NCI-H524 treated with DMSO at 0.1 percent for 48 hours (cell line): ENCODE measurements at regions not wholly inside any gene's neighbourhood (a gene's known extent, or its start where the extent isn't known, plus 50 kb on each side); places are given as distances from the start of the nearest gene placed in this dataset.
"Not testable (repeated sequence)": the region's sequence is repeated elsewhere in the genome, so short reads cannot be mapped to it uniquely, and the experiment has no call there.

Experiments
- DNase-seq: peaks from one replicate; lab custom pipeline; 2025; lab: John Stamatoyannopoulos, UW

DNA sequence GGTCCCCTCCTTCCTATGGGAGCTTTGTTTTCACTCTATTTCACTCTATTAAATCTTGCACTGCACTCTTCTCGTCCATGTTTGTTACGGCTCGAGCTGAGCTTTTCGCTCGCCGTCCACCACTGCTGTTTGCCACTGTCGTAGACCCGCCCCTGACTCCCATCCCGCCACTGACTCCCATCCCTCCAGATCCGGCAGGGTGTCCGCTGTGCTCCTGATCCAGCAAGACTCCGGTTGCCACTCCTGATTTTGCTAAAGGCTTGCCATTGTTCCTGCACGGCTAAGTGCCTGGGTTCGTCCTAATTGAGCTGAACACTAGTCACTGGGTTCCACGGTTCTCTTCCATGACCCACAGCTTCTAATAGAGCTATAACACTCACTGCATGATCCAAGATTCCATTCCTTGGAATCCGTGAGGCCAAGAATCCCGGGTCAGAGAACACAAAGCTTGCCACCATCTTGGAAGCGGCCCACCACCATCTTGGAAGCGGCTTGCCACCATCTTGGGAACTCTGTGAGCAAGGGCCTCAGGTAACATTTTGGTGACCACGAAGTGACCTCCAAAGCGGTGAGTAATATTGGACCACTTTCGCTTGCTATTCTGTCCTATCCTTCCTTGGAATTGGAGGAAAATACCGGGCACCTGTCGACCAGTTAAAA, 2025.4 kb downstream of the OLFM4 start:
- not testable (repeated sequence) for DNase-seq

DNA sequence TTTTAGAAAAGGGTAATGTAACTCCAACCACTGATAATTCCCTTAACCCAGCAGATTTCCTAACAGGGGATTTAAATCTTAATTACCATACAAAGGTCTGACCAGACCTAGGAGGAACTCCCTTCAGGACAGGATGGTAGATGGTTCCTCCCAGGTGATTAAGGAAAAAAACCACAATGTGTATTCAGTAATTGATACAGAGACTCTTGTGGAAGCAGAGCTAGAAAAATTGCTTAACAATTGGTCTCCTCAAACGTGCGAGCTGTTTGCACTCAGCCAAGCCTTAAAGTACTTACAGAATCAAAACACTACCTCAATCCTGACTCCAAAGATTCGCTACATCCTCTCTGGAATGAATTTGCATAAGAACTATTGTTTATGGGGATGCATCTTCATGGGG, 2027.1 kb downstream of the OLFM4 start:
- not testable (repeated sequence) for DNase-seq

DNA sequence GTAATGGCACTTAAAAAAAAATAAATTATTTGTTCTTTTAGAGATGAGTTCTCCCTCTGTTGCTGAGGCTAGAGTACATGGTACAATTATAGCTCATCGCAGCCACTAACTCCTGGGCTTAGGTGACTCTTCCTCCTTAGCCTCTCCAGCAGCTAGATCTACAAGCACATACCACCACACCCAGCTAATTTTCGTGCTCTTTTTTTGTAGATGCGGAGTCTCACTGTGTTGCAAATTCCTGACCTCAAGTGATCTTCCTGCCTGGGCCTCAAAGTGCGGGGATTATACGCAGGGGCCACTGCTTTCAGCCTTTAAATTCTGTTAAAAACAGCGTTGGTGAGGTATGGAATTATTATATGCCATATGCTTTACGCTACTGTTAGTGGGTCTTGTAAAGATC, 2034.0 kb downstream of the OLFM4 start:
- DNase-seq: no peak

DNA sequence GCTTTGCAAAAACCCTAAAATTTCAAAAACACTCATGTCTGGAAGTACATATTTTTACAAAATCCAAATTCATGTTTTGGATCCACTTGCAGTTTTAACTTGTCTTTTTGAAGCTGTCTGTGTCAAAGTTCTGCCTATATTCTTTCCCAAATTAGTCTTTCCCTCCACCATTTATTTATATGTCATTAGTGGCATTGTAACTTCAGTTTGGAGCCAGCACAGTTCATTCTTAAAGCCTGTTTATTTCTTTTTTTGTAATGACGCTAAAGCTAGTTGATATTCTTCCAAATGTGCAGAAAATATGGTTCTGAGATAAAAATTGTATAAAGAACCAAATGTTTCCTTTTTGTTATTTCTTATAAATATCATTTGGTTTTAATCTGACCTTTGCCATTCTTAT, 2039.3 kb downstream of the OLFM4 start:
- no peak for DNase-seq

DNA sequence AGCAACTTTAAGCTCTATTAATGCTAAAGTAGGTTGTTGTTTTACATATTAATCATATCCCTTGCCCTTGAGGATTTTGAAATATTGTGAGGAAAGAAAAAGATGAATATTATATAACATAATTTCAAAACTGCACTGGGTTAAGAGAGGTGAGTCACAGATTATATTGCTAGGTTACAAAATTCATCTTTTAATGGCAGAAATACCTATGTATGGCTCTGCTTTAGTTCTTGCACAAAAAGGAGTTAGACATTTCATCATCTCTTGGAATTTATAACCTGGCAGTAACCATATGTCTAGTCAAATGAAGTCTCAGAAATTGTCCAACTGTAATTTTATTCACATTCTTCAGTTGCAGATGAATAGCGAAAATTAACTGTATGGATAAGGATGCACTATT, 2041.1 kb downstream of the OLFM4 start:
- no peak for DNase-seq

DNA sequence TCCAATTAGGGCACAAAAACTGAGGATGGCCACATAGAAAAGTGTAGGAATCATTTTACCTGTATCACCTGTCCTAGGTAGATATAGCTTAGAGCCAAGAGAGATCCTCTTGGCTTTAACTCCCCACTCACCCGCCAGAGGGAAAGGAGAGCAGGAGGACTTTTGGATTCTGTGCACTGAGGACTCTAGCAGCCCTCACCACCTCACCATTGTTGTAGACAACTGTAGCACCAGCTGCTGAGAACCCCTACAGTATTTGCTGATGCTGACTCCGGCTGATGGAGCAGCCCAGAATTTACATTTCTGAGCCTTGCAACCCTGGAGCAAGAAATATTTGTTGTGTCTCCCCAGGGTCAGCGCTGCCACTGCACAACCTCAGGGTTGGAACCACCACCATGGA, 2044.4 kb downstream of the OLFM4 start:
- DNase-seq: no peak

DNA sequence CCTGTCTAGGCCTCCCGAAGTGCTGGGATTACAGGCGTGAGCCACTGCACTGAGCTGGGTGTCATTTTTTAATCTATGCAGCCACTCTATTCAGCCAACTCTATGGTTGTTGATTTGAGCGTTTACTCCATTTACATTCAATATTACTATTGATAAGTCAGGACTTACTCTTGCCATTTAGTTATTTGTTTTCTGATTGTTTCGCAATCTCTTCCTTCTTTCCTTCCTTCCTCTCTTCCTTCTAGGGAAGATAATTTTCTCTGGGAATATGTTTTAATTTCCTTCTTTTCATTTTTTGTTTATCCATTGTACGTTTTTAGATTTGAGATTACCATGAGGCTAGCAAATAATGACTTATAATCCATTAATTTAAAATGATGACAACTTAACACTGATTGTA, 2056.0 kb downstream of the OLFM4 start:
- DNase-seq: no peak

DNA sequence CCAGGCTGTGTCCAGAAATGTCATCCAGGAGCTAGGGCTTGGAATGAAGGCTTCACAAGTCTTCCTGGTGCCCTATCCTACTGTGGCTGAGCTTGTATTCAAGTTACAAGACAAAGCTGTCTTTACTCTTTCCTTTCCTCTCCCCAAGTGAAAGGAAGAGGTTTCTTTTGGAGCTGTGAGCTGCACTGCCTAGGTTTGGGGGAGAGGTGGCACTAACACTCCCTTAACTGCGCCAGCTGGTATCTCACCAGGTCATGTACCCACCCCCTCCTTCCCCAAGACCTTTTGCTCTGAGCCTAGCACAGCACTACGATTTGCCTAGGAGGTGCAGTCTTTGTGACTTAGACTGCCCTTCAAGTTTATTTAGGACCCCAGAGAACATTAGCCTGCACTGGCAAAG, 2053.6 kb upstream of the PRR20A start:
- no peak for DNase-seq

DNA sequence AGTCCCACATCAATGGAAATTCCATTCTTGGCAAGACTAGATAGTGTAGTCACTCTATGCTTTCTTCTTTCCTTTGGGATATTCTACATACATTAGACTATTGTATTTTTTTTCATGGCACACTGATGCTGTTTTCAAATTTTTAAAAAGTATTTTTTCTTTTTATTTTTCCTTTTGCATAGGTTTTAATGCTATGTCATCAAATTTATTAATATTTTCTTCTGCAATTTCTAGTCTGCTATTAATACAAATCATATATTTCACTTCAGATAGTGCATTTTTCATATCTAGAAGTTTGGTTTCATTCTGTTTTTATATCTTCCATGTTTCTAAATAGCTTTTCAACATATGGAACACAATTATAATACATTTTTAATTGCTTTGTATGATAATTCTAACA, 2050.1 kb upstream of the PRR20A start:
- DNase-seq: no peak

DNA sequence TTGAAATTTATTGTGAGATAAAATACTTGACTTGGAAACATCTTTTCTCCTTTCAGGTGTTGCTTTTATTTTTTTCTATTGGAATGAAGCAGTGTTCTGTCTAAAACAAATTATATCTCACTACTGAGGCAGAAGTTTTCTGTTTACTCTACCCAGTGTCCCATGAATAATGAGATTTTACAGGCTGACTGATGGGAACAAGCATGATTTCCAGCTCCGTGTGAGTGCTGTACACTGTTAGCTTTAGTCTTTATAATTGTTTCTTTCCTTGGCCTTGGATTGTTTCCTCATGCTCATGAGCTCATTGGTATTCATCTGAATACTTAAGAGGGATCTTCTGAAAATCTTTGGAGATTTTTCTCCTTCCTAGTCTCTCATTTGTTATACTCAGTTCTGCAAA, 2049.5 kb upstream of the PRR20A start:
- DNase-seq: no peak

DNA sequence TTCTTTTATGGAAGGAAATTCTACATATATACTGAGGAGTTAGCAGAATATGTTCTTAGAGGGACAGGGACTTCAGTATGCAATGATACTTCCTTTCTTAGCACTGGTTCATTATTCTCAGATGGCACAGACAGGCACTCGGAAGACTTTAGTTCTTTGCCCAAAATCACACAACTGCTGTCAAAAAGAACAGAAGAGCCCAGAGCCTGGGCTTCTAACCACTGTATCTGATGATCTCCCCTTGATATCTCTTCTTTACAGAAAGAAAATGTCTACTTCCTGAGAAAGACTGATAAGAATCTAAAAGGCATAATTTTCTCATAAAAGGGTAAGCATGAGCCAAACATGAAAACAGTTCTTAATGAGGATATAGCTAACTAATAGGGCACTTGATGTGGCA, 2034.2 kb upstream of the PRR20A start:
- DNase-seq: no peak

DNA sequence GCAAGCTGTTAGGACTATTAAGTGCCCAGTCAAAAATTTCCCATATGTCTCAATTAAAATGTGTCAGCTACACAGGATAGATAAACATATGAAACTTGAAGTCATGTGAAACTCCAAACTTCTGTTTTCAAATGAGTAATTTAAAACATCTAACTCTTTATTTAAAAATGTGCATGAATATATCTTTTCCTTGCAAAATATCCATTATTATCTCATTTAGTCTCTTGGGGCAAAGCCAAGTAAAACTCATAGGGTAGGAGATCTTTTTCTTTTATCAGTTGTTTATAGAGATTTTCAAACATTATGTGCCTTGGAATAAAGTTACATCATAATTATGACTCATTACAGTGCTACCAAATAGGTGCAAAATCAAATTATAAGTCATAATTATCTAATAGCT, 2020.1 kb upstream of the PRR20A start:
- no peak for DNase-seq

DNA sequence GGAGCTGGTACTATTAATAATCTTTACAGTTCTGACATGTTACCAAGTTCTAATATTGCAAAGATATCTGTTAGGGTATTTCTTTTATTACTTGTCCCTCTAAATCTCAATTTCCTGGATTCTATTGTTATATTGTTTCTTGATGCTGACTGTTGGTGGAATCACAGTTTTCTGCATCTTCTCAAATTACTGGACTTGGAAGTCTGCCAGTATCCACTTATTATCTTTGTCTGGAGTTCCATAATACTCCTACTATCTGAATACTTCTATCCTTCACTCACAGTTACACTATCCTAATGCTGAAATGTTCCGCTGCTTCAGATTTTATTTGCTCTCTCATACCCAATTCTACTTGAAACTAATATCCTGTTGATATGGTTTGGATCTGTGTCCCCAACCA, 1985.7 kb upstream of the PRR20A start:
- no peak for DNase-seq

DNA sequence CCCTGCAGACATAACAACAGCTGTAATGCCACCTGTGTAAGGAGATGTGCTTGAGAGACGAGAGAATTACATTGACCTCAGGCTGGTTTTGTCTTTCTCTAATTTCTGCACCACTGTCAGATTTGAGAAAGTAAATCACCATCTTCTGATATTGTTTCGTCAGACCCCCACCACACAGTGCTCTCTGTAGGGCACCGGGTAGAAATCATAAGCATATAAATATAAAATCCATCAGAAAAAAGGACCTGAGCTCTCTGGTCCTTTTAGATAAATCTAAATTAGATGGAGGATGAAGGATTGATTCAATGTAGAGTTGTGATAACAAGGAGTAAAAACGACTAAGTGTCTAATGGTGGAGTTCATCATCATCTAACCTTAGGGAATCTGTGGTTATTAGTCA, 1981.0 kb upstream of the PRR20A start:
- no peak for DNase-seq

DNA sequence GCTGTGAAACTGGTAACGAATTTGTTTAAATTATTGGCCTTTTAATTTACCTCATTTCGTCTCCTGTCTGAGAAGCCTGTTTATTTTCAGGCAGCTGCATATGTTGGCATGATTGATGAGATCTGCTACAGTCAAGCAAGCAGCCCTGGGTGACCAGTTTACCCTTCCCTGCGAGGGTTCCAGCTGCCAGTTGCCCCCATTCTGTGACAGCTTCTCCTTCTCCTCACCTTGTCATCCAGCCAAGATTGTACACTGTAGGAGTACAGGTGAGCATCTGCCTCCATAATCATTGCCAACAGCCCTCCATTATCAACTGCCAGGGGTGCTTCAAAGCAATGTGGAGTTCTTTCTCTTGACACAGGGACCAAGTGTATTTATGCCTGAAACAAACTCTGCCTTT, 1979.9 kb upstream of the PRR20A start:
- DNase-seq: no peak

DNA sequence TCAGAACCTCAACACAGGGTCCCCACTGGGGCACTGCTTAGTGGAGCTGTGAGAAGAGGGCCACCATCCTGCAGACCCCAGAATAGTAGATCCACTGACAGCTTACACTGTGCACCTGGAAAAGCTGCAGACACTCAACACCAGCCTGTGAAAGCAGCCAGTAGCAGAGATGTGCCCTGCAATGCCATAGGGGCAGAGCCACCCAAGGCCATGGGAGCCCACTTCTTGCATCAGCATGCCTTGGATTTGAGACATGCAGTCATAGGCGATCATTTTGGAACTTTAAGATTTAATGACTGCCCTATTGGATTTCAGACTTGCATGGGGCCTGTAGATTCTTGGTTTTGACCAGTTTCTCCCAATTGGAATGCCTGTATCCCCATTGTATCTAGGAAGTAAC, 1962.1 kb upstream of the PRR20A start:
- DNase-seq: not testable (repeated sequence)

DNA sequence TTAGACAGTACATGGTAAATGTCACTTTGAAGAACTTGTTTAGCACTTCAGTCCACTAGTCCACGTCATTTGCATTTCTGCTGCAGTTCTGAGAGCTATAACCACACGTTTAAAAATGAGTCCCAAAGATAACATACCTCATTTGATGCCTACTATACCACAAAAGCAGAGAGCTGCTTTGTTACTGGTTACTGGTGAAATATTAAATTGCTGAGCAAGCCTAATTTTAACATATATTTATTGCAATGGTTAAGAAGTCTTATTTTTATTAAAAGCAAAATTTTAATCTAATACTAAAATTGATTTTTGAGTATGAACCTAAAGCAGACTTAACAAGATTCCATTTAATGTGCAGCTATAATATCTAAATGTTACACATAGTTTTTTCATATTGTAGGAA, 1949.7 kb upstream of the PRR20A start:
- DNase-seq: no peak

DNA sequence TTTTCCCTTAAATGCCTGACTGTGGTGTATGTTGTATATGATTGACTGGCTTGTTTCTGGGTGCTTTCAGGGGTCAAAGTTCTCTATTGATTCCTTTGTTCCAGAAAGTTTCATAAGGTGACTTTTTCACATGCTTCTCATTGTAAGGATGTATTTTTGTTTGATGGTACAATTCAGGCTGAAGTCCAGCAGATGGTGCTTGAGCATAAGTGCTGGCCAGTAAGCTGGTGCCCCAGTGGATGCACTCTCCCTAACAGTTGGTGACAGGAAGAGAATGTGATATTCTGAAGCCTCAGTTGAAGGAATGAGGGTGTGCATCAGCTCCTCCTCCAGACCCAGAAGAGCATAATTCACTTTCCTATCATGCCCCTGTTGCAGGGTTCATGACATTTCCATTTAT, 1941.6 kb upstream of the PRR20A start:
- DNase-seq: no peak

DNA sequence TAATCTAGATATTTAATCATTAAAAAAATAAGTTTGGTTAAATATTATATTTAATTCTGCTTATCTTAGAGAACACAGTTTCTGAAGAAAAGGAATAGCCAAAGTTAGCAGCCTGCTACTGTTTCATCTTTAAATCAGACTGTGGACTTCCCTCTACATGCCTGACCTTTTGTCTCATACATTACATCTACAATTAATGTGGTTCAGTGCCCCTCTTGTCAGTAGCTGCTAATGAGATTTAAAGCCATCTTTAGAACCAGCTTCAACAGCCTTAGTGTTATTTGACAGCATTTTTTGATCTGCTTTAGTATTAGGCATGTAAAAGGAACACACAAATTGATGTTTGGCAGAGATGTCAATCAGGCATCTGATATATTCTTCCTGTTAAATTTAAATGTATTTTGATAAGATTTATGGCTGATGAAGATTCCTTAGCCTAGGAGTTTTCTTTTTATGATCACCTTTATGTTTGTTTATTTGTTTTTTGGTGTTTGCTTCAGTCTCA, 1925.8 kb upstream of the PRR20A start:
- DNase-seq: no peak

DNA sequence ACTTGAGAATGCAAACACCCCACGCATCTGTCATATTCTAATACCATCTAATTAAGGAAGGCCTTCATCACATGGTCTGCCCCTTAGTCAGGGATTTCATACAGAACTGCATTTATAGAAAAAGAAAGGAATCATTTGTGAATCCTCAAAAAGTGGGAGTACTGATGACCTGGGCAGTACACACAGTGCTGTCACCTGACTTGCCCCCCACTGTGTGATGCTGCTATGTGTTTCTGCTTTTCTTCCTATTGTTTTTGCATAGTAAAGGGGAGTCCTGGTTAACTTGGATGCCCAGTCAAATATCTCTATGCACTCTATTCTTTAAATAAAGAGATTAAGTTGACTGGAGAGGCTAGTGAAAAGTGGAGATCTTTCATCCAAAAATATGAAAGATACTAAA, 1921.2 kb upstream of the PRR20A start:
- DNase-seq: no peak

DNA sequence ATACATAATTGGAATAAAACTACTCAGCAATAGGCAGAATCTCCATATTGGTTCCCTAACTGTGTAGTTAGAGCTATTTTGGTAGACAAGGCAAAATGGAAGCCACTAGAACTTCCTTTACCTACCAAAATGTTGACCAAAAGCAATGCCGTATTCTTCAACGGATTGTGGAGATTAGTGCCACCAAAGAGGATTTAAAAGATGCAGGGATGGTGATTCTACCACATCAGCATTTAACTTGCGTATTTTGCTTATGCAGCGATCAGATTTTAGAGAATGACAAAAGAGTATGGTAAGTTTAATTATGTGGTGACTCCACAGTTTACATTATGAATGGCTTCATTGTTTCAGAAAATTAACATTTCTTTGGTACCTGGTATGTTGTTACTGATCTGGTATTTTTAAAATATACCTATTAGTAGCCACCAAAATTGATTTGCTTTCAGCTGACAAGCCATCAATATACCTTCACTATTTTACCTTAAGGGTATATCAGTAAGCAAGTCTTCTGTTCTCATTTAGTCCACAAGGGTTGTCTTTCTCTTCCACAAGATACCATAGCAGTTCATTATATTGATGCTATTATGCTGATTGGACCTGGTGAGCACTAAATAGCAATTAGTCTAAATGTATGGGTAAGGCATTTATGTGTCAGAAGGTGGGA, 1910.7 kb upstream of the PRR20A start:
- no peak for DNase-seq

DNA sequence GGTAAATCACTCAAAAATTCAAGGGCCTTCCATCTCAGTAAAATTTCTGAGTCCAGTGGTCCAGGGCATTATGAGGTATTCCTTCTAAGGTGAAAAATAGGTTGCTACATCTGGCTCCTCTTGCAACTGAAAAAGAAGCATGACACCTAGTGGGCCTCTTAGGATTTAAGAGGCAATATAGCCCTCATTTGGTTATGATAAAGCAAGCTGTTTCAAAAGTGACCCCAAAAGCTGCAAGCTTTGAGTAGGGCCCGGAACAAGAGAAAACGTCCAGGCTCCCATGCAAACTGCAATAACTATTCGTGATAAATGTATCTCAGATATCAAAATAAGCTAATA, 1910.2 kb upstream of the PRR20A start:
- DNase-seq: no peak

DNA sequence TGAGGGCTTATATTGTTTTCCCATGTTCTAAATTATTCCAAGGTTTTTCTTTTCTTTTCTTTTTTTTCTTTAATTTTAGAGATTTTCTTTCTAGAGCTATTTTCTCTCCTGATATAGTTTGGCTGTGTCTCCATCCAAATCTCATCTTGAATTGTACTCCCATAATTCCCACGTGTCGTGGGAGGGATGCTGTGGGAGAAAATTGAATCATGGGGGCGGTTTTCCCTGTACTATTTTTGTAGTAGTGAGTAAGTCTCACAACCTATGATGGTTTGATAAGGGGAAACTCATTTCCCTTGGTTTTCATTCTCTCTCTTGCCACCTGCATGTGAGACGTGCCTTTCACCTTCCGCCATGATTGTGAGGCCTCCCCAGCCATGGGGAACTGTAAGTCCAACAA, 1906.4 kb upstream of the PRR20A start:
- no peak for DNase-seq

DNA sequence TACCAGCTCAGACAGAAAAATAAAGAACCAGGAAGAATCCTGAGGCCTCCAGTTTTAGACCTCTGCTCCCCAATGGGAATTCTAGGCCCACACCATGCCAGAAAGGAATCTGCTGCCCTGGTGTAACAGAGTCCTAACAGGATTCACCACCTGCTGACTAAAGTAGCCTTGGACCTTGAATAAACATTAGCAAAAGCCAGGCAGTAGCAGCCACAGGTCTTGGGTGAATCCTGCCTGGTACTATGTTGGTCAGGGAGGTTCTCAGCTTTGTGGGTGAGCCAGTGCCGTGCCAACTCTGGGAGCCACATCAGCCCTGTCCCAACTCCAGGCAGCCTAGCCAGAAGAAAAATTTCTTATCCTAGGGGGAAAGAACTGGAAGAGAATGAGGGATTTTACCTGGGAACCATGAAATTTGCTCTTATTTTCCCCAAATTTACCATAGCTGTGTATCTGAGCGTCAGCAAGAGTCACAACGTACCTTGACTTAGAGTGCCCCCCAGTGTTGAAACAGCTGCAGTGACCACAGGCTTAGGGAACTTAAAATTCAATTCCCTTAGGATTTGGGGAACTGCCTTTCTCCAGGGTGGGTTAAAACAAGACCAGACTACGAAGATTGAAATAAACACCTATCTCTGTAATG, 1895.6 kb upstream of the PRR20A start:
- no peak for DNase-seq
